Natural killer cell (primary cell): ENCODE measurements at regions not wholly inside any gene's neighbourhood (a gene's known extent, or its start where the extent isn't known, plus 50 kb on each side); places are given as distances from the start of the nearest gene placed in this dataset.

Experiments
- ATAC-seq, 3 donors: fragments of 150-1000 bp in 2 of 3; fragments of 200-7000 bp in 1 of 3; cut with Tn5 transposase; 1 replicate in 1 of 3; 2 replicates in 2 of 3; pipeline ENCODE4 v1.10.0; 2021; ENCODE audit warnings: mild to moderate bottlenecking in 2 of 3, moderate library complexity in 2 of 3
- DNase-seq, 2 donors: peaks; one replicate each; pipeline versions ENCODE4 v3.0.0 to v3.0.0-alpha.2; 2013 to 2021; ENCODE audit warnings: mixed read lengths in 1 of 2
- H3K27ac ChIP-seq: one replicate; pipeline ENCODE4 v1.5.1; 2013; ENCODE audit warnings: mild to moderate bottlenecking, low read length
- H3K27me3 ChIP-seq: one replicate; pipeline ENCODE4 v1.6.1; 2013; ENCODE audit warnings: low read length; ENCODE audit not compliant: control insufficient read depth, insufficient read depth
- H3K36me3 ChIP-seq: one replicate; pipeline ENCODE4 v1.6.1; 2013; ENCODE audit warnings: low read length; ENCODE audit not compliant: control insufficient read depth, insufficient read depth
- H3K4me1 ChIP-seq: one replicate; pipeline ENCODE4 v1.6.1; 2013; ENCODE audit warnings: low read length; ENCODE audit not compliant: control insufficient read depth, insufficient read depth
- H3K4me3 ChIP-seq: one replicate; pipeline ENCODE4 v1.5.1; 2013; ENCODE audit warnings: low read length
- H3K9me3 ChIP-seq: one replicate; pipeline ENCODE4 v1.6.1; 2013; ENCODE audit warnings: low read length; ENCODE audit not compliant: control insufficient read depth, insufficient read depth
- H3K27ac Mint-ChIP-seq, 2 donors: one replicate each; pipeline ENCODE4 v1.8.0; 2022; ENCODE audit warnings: mild to moderate bottlenecking in 2 of 2, mixed read lengths in 2 of 2, moderate library complexity in 1 of 2
- H3K27me3 Mint-ChIP-seq, 2 donors: one replicate each; pipeline ENCODE4 v1.8.0; 2022; ENCODE audit warnings: low read depth in 2 of 2, mixed read lengths in 2 of 2
- H3K36me3 Mint-ChIP-seq: one replicate; pipeline ENCODE4 v1.8.0; 2022; ENCODE audit warnings: mixed read lengths
- H3K4me1 Mint-ChIP-seq, 2 donors: one replicate each; pipeline ENCODE4 v1.8.0; 2022; ENCODE audit warnings: mixed read lengths in 2 of 2
- H3K4me3 Mint-ChIP-seq: one replicate; pipeline ENCODE4 v1.8.0; 2022; ENCODE audit warnings: mild to moderate bottlenecking, moderate library complexity, mixed read lengths
- H3K9me3 Mint-ChIP-seq, 2 donors: one replicate each; pipeline ENCODE4 v1.8.0; 2022; ENCODE audit warnings: mixed read lengths in 2 of 2
- WGBS: methylation state at CpG from one replicate; pipeline ENCODE4 v1.1.7; 2013; ENCODE audit warnings: missing lambda C conversion rate; ENCODE audit not compliant: insufficient coverage; 5-methylcytosine and 5-hydroxymethylcytosine counted together
- intact Hi-C: fragments of 100-400 bp; cut with micrococcal nuclease; formaldehyde crosslinking; loops from one replicate; pipeline ENCODE4 v1.14.2; 2022
- TF ChIP-seq, protein P1 (sequence below): fragments of 200-600 bp; IDR thresholded peaks from one replicate; pipeline ENCODE4 v1.8.0; 2022; ENCODE audit warnings: antibody characterized with exemption

GRCh38 chr2:235383272-235383843, 110.5 kb upstream of the AGAP1 start:
- H3K36me3 Mint-ChIP-seq, result no peaks in the 10 kb centered on the region
- WGBS, result 81% methylated on average over 8 of the region's 8 CpGs
- Histone ChIP-seq H3K9me3 (no peaks in the 10 kb centered on the region), H3K4me3 (no peak overlapping the region), H3K4me1 (no peaks in the 10 kb centered on the region), H3K27ac (no peak overlapping the region), H3K27me3 (no peaks in the 10 kb centered on the region), H3K36me3 (no peaks in the 10 kb centered on the region)
- intact Hi-C loops, result no loop called here
- DNase-seq (no peak), ATAC-seq (no peak)
- H3K4me3 Mint-ChIP-seq, result no peak overlapping the region
- no peaks in the 10 kb centered on the region for H3K4me1 Mint-ChIP-seq
- peaks cover 9 to 10% of the 10 kb centered on the region in 2 donors for H3K27me3 Mint-ChIP-seq
- TF ChIP-seq, protein P1, sequence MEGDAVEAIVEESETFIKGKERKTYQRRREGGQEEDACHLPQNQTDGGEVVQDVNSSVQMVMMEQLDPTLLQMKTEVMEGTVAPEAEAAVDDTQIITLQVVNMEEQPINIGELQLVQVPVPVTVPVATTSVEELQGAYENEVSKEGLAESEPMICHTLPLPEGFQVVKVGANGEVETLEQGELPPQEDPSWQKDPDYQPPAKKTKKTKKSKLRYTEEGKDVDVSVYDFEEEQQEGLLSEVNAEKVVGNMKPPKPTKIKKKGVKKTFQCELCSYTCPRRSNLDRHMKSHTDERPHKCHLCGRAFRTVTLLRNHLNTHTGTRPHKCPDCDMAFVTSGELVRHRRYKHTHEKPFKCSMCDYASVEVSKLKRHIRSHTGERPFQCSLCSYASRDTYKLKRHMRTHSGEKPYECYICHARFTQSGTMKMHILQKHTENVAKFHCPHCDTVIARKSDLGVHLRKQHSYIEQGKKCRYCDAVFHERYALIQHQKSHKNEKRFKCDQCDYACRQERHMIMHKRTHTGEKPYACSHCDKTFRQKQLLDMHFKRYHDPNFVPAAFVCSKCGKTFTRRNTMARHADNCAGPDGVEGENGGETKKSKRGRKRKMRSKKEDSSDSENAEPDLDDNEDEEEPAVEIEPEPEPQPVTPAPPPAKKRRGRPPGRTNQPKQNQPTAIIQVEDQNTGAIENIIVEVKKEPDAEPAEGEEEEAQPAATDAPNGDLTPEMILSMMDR, result no peak
- H3K9me3 Mint-ChIP-seq, result no peaks in the 10 kb centered on the region
- H3K27ac Mint-ChIP-seq, result no peak overlapping the region

GRCh38 chr2:235384624-235385023, 109.2 kb upstream of the AGAP1 start:
- H3K36me3 ChIP-seq, result no peaks in the 10 kb centered on the region
- Mint-ChIP-seq H3K4me1 (no peaks in the 10 kb centered on the region), H3K27ac (no peak overlapping the region), H3K9me3 (no peaks in the 10 kb centered on the region), H3K36me3 (no peaks in the 10 kb centered on the region), H3K27me3 (peaks cover 6% of the 10 kb centered on the region in 2 donors), H3K4me3 (no peak overlapping the region)
- WGBS, result 77% methylated on average over 24 of the region's 24 CpGs
- no peaks in the 10 kb centered on the region for H3K27me3 ChIP-seq
- H3K4me3 ChIP-seq, result no peak overlapping the region
- no peak for DNase-seq
- H3K27ac ChIP-seq, result no peak overlapping the region
- no peaks in the 10 kb centered on the region for H3K4me1 ChIP-seq
- intact Hi-C loops, result no loop called here
- TF ChIP-seq, protein P1, result no peak
- no peaks in the 10 kb centered on the region for H3K9me3 ChIP-seq
- ATAC-seq, result no peak

DNA sequence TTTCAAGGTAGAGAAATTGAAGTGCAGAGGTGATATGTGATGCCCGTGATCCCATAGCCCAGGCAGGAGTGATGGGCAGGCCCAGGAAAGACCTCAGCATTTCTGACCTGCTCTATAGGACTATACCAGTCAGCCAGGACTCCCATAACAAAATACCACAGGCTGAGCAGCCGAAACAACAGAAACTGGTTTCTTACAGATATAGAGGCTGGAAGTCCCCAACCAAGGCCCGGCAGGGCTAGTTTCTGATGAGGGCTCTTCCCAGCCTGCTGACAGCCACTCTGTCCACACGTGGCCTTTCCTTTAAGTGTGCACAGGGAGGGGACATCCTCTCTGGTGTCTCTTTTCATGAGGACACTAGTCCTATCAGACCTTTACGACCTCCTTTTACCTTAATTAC, 104.2 kb upstream of the AGAP1 start:
- H3K27me3 ChIP-seq, result no peaks in the 10 kb centered on the region
- intact Hi-C loops, result no loop called here
- Mint-ChIP-seq H3K27me3 (peaks cover 7% of the 10 kb centered on the region in 2 donors), H3K4me3 (no peak overlapping the region), H3K27ac (no peak overlapping the region), H3K36me3 (no peaks in the 10 kb centered on the region), H3K4me1 (peaks cover 10 to 13% of the 10 kb centered on the region in 2 donors), H3K9me3 (no peaks in the 10 kb centered on the region)
- no peak for DNase-seq
- 84% methylated on average over 5 of the region's 5 CpGs for whole genome bisulfite sequencing
- H3K9me3 ChIP-seq, result no peaks in the 10 kb centered on the region
- ATAC-seq, result no peak
- no peak overlapping the region for H3K4me3 ChIP-seq
- H3K36me3 ChIP-seq, result no peaks in the 10 kb centered on the region
- peaks cover 14% of the 10 kb centered on the region for H3K4me1 ChIP-seq
- TF ChIP-seq, protein P1, result no peak
- H3K27ac ChIP-seq, result no peak overlapping the region
